ENCODE measurements at regions not wholly inside any gene's neighbourhood (a gene's known extent, or its start where the extent isn't known, plus 50 kb on each side); places are given as distances from the start of the nearest gene placed in this dataset.

- no peak overlapping the region for H2AFZ ChIP-seq (ENCODE audit: low read depth)
- no peaks in the 10 kb centered on the region for H3K36me3 ChIP-seq (replicated peaks in 1 of 2; ENCODE audit: control insufficient read depth in 1 of 2, insufficient read depth in 2 of 2, low read length in 1 of 2)
- no peak overlapping the region for H3K4me3 ChIP-seq (ENCODE audit: low read depth in 2 of 2, low read length in 1 of 2)
- H4K20me1 ChIP-seq (ENCODE audit: insufficient read depth) = no peaks in the 10 kb centered on the region
- no peak overlapping the region for H3K4me2 ChIP-seq
- H3K9me2 ChIP-seq = no peaks in the 10 kb centered on the region
- H3K27ac ChIP-seq (ENCODE audit: low read depth in 2 of 2, low read length in 1 of 2) = peak overlapping the region in 1 of 2 experiments; percentile 98; a peak in 2 of 4 replicates
- H3K9me3 ChIP-seq = no peaks in the 10 kb centered on the region
- no peaks in the 10 kb centered on the region for H3K79me2 ChIP-seq (ENCODE audit: insufficient read depth)
- peaks cover 13% of the 10 kb centered on the region for H3F3A ChIP-seq (replicated peaks; ENCODE audit: insufficient read depth)
- H3K27me3 ChIP-seq (ENCODE audit: insufficient read depth) = no peaks in the 10 kb centered on the region
- no peak for DNase-seq
- ChIA-PET CTCF (interaction anchor here (1.1 to 5.6 kb wide), 12 partner anchors 12 to 970 kb away, joined by 3 to 67 read pairs (median 8); partner anchors contain the start of gene KLF12), POLR2A (interaction anchor here (0.7 to 3.7 kb wide), 7 partner anchors 36 to 930 kb away, joined by 3 to 12 read pairs (median 6); no protein-coding TSS in a partner anchor)
- 91% methylated on average over 7 of the region's 7 CpGs for WGBS (ENCODE audit: low lambda C conversion rate)
- TF ChIP-seq SMC3 (IDR thresholded peaks at IDR 0.05; ENCODE audit: low read depth, low read length) = no peak
- no peak for TF ChIP-seq MXI1 (IDR thresholded peaks at IDR 0.05; ENCODE audit: low read depth, low read length)
- no peak for TF ChIP-seq YY1 (IDR thresholded peaks at IDR 0.05; ENCODE audit: low read depth)
- TF ChIP-seq REST (IDR thresholded peaks at IDR 0.05; ENCODE audit: low read depth, low read length) = no peak
- no peak for TF ChIP-seq GABPA (IDR thresholded peaks at IDR 0.05; ENCODE audit: low read depth)
- no peak for TF ChIP-seq NFIC (IDR thresholded peaks at IDR 0.05; ENCODE audit: borderline replicate concordance)
- TF ChIP-seq ELF1 (IDR thresholded peaks at IDR 0.05) = no peak
- TF ChIP-seq TCF12 (IDR thresholded peaks at IDR 0.05) = no peak
- no peak for TF ChIP-seq SIN3A (IDR thresholded peaks at IDR 0.05; ENCODE audit: borderline replicate concordance, low read depth, low read length)
- no peak for TF ChIP-seq MAX (IDR thresholded peaks at IDR 0.05; ENCODE audit: low read depth)
- no peak for TF ChIP-seq RAD21 (IDR thresholded peaks at IDR 0.05; ENCODE audit: low read length)
- TF ChIP-seq FOXJ3 (CRISPR knock-in tag; IDR thresholded peaks at IDR 0.05) = no peak
- no peak overlapping the region for H3K9ac ChIP-seq
- H3K4me1 ChIP-seq (ENCODE audit: control insufficient read depth in 1 of 2, insufficient read depth in 2 of 2, low read depth in 1 of 2, low read length in 1 of 2) = peaks cover 33 to 42% of the 10 kb centered on the region in 2 experiments
Measured at GRCh38 chr13:74289107-74289506, 154.9 kb upstream of the KLF12 start.

DNA sequence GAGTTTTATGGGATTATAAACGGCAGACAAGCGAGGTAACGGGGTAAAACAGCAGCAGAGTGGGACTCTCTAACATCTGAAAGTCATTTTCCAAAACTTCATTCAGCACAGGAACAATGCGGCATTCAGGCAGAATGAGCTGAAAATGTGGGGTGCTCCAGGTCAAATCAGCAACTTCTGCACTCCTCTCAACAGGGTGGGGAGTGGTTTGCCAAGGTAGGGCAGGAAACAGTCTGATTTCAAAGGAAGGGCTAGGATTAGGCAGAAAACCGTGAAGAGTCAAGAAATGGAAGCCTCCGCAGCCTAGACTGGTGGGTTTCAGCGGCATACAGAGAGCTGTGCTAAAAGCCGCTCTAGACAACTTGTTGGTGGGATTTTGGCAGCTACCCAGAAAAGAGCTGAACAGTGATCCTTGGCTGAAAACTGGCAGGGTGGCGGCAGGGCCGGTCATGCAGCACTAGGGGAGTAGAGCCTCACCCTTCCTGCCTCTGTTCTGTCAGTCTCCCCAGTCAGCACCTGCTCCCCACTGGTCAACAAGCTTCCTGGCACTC lies 154.2 kb upstream of the KLF12 start:
- no peaks in the 10 kb centered on the region for H3K79me2 ChIP-seq (ENCODE audit: insufficient read depth)
- no peaks in the 10 kb centered on the region for H3K9me3 ChIP-seq
- H3K9me2 ChIP-seq = no peaks in the 10 kb centered on the region
- H3F3A ChIP-seq (replicated peaks; ENCODE audit: insufficient read depth) = peaks cover 13% of the 10 kb centered on the region
- 17% methylated on average over 10 of the region's 10 CpGs for WGBS (ENCODE audit: low lambda C conversion rate)
- peak overlapping the region; percentile 33 to 41 for H3K4me3 ChIP-seq (ENCODE audit: low read depth in 2 of 2, low read length in 1 of 2)
- H3K27ac ChIP-seq (ENCODE audit: low read depth in 2 of 2, low read length in 1 of 2) = peak overlapping the region; percentile 51 to 98; a peak in 3 of 4 replicates
- TF ChIP-seq TAF1 (IDR thresholded peaks at IDR 0.05; ENCODE audit: borderline replicate concordance, low read depth, low read length) = no peak
- no peak for TF ChIP-seq MAX (IDR thresholded peaks at IDR 0.05; ENCODE audit: low read depth)
- no peak for TF ChIP-seq REST (IDR thresholded peaks at IDR 0.05; ENCODE audit: low read depth, low read length)
- peak; percentile 26 for TF ChIP-seq CHD2 (IDR thresholded peaks at IDR 0.05; ENCODE audit: low read length, partially characterized antibody)
- TF ChIP-seq MEF2A (IDR thresholded peaks at IDR 0.05; ENCODE audit: borderline replicate concordance, low read depth) = no peak
- H2AFZ ChIP-seq (ENCODE audit: low read depth) = peak overlapping the region; percentile 88
- peak; percentile 10 for DNase-seq
- ChIA-PET CTCF (interaction anchor here (0.7 to 5.6 kb wide), 19 partner anchors 13 to 971 kb away, joined by 3 to 67 read pairs (median 5); partner anchors contain the start of gene KLF12), POLR2A (interaction anchor here (0.7 to 3.7 kb wide), 7 partner anchors 153 to 931 kb away, joined by 3 to 19 read pairs (median 6); no protein-coding TSS in a partner anchor)
- peak overlapping the region; percentile 31; the same call in 1 of the 2 replicates for H3K9ac ChIP-seq
- peaks cover 33 to 42% of the 10 kb centered on the region in 2 experiments for H3K4me1 ChIP-seq (ENCODE audit: control insufficient read depth in 1 of 2, insufficient read depth in 2 of 2, low read depth in 1 of 2, low read length in 1 of 2)
- H4K20me1 ChIP-seq (ENCODE audit: insufficient read depth) = no peaks in the 10 kb centered on the region
- peak overlapping the region; percentile 80 for H3K4me2 ChIP-seq
- H3K36me3 ChIP-seq (replicated peaks in 1 of 2; ENCODE audit: control insufficient read depth in 1 of 2, insufficient read depth in 2 of 2, low read length in 1 of 2) = no peaks in the 10 kb centered on the region
- no peaks in the 10 kb centered on the region for H3K27me3 ChIP-seq (ENCODE audit: insufficient read depth)
